ENCODE measurements at regions not wholly inside any gene's neighbourhood (a gene's known extent, or its start where the extent isn't known, plus 50 kb on each side); places are given as distances from the start of the nearest gene placed in this dataset.

DNA sequence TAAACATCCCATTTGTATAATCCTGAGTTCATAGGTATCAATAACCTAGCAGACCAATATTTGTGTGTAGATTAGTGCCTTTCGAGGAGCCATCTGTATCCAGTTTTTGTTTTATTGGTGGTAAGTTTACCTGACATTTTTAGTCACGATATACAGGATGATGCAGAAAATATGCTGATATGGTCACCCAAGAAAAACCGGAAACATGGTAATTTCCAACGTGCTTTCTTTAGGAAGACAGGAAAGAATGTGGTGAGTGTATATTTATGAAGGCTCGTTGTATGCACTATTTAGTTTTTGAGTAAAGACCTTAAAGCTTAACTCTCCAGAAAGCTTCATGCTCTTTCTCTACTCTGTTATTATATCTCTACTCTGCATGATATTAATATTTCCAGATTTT is 180.2 kb upstream of the PHACTR1 start:
- no peak overlapping the region for H3K9ac ChIP-seq (ENCODE audit: low read length)
- no peak for TF ChIP-seq RAD21 (conservative IDR thresholded peaks at IDR 0.05)
- no peak for TF ChIP-seq SMC3 (conservative IDR thresholded peaks at IDR 0.05; ENCODE audit: poor library complexity)
- no peak for TF ChIP-seq REST (IDR thresholded peaks at IDR 0.05; ENCODE audit: borderline replicate concordance)
- no peak overlapping the region for H2AFZ ChIP-seq (ENCODE audit: low read depth, low read length)
- no peak overlapping the region for H3K4me2 ChIP-seq (ENCODE audit: low read length)
- no peak overlapping the region for H3K4me3 ChIP-seq (ENCODE audit: low read length)
- no peaks in the 10 kb centered on the region for H3K27me3 ChIP-seq (ENCODE audit: insufficient read depth, low read depth, low read length)
- H3K79me2 ChIP-seq (replicated peaks; ENCODE audit: insufficient read depth, low read length), result no peaks in the 10 kb centered on the region
- H3K36me3 ChIP-seq (ENCODE audit: insufficient read depth, low read length), result no peaks in the 10 kb centered on the region
- H4K20me1 ChIP-seq (ENCODE audit: insufficient read depth), result no peaks in the 10 kb centered on the region
- H3K27ac ChIP-seq (ENCODE audit: low read length), result no peak overlapping the region
- no peaks in the 10 kb centered on the region for H3K9me3 ChIP-seq (ENCODE audit: low read length)
- H3F3A ChIP-seq (ENCODE audit: insufficient read depth, low read length, poor library complexity, severe bottlenecking), result no peaks in the 10 kb centered on the region
- H3K9me2 ChIP-seq (ENCODE audit: insufficient read depth, low read length), result no peaks in the 10 kb centered on the region

DNA sequence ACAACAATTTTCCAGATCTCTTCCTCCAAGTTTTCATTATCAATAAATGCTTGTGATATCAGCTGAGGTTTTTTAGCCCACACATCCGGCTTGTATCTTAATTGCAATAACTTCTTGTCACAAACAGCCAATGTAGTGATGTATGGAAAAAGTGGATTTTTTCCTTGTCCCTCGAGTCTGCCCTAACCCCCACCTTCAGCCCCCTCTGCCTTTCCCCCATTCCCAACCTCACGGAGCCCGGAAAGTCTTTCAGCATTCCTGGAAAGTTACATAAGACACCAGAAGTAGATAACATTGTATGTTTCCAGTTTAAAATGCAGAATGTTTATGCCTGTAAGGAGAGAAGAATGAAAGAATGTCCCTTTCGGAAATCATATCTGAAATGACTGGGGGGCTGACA is 179.2 kb upstream of the PHACTR1 start:
- TF ChIP-seq MXI1 (conservative IDR thresholded peaks at IDR 0.05; ENCODE audit: poor library complexity, severe bottlenecking) (no peak), REST (IDR thresholded peaks at IDR 0.05; ENCODE audit: borderline replicate concordance) (no peak), POLR2AphosphoS5 (IDR thresholded peaks at IDR 0.05) (no peak), RAD21 (conservative IDR thresholded peaks at IDR 0.05) (no peak), SMC3 (conservative IDR thresholded peaks at IDR 0.05; ENCODE audit: poor library complexity) (no peak), EZH2 (IDR thresholded peaks at IDR 0.05; ENCODE audit: borderline replicate concordance, insufficient read depth, low read length, poor library complexity, severe bottlenecking) (no peak), EP300 (conservative IDR thresholded peaks at IDR 0.05; ENCODE audit: poor library complexity, severe bottlenecking) (no peak), TAF1 (IDR thresholded peaks at IDR 0.05; ENCODE audit: low read depth) (no peak)
- TF ChIP-seq, protein P1, sequence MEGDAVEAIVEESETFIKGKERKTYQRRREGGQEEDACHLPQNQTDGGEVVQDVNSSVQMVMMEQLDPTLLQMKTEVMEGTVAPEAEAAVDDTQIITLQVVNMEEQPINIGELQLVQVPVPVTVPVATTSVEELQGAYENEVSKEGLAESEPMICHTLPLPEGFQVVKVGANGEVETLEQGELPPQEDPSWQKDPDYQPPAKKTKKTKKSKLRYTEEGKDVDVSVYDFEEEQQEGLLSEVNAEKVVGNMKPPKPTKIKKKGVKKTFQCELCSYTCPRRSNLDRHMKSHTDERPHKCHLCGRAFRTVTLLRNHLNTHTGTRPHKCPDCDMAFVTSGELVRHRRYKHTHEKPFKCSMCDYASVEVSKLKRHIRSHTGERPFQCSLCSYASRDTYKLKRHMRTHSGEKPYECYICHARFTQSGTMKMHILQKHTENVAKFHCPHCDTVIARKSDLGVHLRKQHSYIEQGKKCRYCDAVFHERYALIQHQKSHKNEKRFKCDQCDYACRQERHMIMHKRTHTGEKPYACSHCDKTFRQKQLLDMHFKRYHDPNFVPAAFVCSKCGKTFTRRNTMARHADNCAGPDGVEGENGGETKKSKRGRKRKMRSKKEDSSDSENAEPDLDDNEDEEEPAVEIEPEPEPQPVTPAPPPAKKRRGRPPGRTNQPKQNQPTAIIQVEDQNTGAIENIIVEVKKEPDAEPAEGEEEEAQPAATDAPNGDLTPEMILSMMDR (IDR thresholded peaks at IDR 0.05; ENCODE audit: poor library complexity, severe bottlenecking), result no peak
- no peak overlapping the region for H3K9ac ChIP-seq (ENCODE audit: low read length)
- H3K79me2 ChIP-seq (replicated peaks; ENCODE audit: insufficient read depth, low read length), result no peaks in the 10 kb centered on the region
- no peaks in the 10 kb centered on the region for H3K9me2 ChIP-seq (ENCODE audit: insufficient read depth, low read length)
- no peak overlapping the region for H3K27ac ChIP-seq (ENCODE audit: low read length)
- H2AFZ ChIP-seq (ENCODE audit: low read depth, low read length), result no peak overlapping the region
- H3K36me3 ChIP-seq (ENCODE audit: insufficient read depth, low read length), result no peaks in the 10 kb centered on the region
- no peaks in the 10 kb centered on the region for H4K20me1 ChIP-seq (ENCODE audit: insufficient read depth)
- H3F3A ChIP-seq (ENCODE audit: insufficient read depth, low read length, poor library complexity, severe bottlenecking), result no peaks in the 10 kb centered on the region
- no peaks in the 10 kb centered on the region for H3K27me3 ChIP-seq (ENCODE audit: insufficient read depth, low read depth, low read length)
- no peak overlapping the region for H3K4me3 ChIP-seq (ENCODE audit: low read length)
- H3K9me3 ChIP-seq (ENCODE audit: low read length), result no peaks in the 10 kb centered on the region
- no peak overlapping the region for H3K4me2 ChIP-seq (ENCODE audit: low read length)
